ENCODE measurements at regions not wholly inside any gene's neighbourhood (a gene's known extent, or its start where the extent isn't known, plus 50 kb on each side); places are given as distances from the start of the nearest gene placed in this dataset.
A peak's percentile ranks its signal among the peaks of the same experiment; 100 is the strongest.

DNA sequence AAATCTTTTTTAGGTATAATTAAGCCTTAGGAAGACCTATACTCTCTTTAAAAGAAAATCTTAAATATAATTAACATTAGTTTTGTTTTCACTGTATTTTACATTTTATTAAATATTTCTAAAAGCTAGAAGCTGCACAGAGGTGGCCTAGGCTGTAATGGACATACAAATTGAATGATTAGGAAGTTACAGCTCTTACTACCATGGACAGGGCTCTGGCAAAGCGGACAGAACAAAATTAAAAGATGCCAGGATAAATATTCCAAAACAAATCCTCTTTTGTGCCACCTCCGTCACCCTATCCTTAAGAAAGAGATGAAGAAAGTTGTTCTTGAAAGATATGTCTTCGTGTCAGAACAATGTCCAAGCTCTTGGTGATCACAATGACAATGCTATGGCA is 376.5 kb downstream of the ETNK1 start:
- DNase-seq (ENCODE audit: insufficient read length) (no peak), FAIRE-seq (no peak)
- no peak for TF ChIP-seq TAF1 (IDR thresholded peaks at IDR 0.05; ENCODE audit: borderline replicate concordance, low read depth, low read length)
- no peak for TF ChIP-seq POLR2AphosphoS5 (IDR thresholded peaks at IDR 0.05; ENCODE audit: low read depth, low read length)
- TF ChIP-seq POLR2A (IDR thresholded peaks at IDR 0.05; ENCODE audit: low read depth, low read length), result no peak

DNA sequence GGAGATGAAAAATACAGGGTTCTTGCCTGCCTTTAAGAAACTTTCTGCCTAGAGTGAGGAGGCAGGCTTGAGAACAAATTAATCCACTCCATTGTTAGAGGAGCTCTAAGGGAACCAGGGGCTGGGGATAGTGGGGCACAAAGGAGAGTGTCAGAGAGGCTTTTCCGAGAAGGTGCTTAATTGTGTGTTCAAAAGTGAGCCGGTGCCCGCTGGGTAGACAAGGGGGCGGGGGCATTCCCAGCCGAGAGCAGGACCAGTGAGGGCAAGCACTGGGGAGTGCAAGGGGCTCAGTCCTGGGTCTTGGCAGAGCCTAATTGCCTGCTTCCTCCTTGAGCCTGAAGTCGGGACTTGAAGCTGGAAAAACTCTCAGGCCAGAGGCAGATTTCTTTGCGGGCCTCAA is 377.4 kb downstream of the ETNK1 start:
- TF ChIP-seq TAF1 (IDR thresholded peaks at IDR 0.05; ENCODE audit: borderline replicate concordance, low read depth, low read length) (no peak), POLR2A (IDR thresholded peaks at IDR 0.05; ENCODE audit: low read depth, low read length) (no peak), POLR2AphosphoS5 (IDR thresholded peaks at IDR 0.05; ENCODE audit: low read depth, low read length) (no peak)
- no peak for DNase-seq (ENCODE audit: insufficient read length)
- FAIRE-seq, result no peak

DNA sequence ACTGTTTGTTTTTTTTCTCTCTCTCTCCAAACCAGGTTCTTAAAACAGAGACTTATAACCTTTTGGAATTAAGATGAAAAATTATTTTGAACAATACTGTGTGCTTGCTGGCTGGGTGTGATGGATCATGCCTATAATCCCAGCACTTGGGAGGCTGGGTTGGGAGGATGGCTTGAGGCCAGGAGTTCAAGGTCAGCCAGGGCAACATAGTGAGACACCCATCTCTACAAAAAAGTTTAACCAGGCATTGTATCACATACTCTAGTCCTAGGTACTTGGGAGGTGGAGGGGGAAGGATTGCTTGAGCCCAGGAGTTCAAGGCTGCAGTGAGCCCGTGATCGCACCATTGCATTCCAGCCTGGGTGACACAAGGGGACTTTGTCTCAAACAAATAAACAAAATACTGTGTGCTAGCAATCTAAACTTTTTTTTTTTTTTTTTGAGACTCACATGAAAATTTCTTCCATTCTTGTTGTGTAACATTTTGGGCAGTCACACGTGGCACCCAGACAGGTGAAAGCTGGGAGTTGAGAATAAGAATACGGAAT is 379.6 kb downstream of the ETNK1 start:
- FAIRE-seq (no peak), DNase-seq (ENCODE audit: insufficient read length) (no peak)
- no peak for TF ChIP-seq TAF1 (IDR thresholded peaks at IDR 0.05; ENCODE audit: borderline replicate concordance, low read depth, low read length)
- no peak for TF ChIP-seq POLR2AphosphoS5 (IDR thresholded peaks at IDR 0.05; ENCODE audit: low read depth, low read length)
- TF ChIP-seq POLR2A (IDR thresholded peaks at IDR 0.05; ENCODE audit: low read depth, low read length), result no peak

DNA sequence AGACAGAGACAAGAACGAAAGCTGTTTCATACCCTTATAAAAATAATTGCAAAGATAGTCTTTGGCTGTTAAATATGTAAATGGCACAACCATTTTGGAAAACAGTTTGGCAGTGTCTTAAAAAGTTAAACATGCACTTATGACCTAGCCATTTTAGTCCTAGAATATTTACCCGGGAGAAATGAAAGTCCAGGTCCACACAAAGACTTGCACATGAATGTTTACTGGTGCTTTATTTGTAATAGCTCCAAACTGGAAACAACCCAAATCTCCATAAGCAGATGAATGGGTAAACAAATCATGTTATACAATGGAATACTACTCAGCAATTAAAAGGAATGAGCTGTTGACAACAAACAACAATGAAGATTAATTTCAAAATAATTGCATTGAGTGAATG is 380.4 kb downstream of the ETNK1 start:
- no peak for FAIRE-seq
- TF ChIP-seq TAF1 (IDR thresholded peaks at IDR 0.05; ENCODE audit: borderline replicate concordance, low read depth, low read length) (no peak), POLR2A (IDR thresholded peaks at IDR 0.05; ENCODE audit: low read depth, low read length) (no peak), POLR2AphosphoS5 (IDR thresholded peaks at IDR 0.05; ENCODE audit: low read depth, low read length) (no peak)
- no peak for DNase-seq (ENCODE audit: insufficient read length)

DNA sequence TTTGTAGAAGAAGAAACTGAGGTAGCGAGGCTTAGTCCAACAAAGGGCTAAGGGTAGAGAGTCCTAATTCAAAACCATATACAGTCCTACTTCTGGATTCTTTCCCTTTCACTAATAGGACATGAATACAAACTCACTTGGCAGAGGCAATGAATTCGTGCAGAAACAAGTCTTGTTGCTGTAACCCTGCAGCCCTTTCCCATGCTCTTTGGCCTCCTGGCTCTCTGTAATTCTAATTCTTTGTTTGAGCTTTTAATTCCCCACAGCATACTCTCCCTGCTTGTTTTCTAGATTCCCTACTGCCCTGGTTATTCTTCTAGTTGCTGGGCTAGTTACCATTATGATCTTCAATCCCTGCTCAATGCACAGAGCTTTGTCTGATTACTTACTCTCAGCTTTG is 381.4 kb downstream of the ETNK1 start:
- FAIRE-seq (no peak), DNase-seq (ENCODE audit: insufficient read length) (no peak)
- TF ChIP-seq TAF1 (IDR thresholded peaks at IDR 0.05; ENCODE audit: borderline replicate concordance, low read depth, low read length) (no peak), POLR2A (IDR thresholded peaks at IDR 0.05; ENCODE audit: low read depth, low read length) (no peak), POLR2AphosphoS5 (IDR thresholded peaks at IDR 0.05; ENCODE audit: low read depth, low read length) (no peak)

DNA sequence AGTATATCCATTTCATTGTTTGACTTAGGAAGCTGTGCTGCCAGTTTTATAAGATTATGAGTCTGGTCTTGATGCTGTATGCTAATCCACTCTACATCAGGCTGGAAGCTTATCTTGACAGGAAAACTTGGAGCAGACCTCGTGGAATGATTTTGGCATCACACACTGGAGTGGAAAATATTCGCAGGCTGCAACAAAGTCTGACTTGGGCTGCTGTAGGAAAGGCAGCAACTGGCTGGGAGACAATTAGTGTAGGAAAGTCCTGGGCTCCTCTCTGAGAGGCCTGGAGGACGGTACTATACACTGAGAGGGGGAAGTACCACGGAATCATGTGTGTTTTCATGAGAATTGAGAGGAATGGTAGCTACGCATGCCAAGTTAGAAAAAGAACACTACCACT is 383.7 kb downstream of the ETNK1 start:
- DNase-seq (ENCODE audit: insufficient read length) (no peak), FAIRE-seq (no peak)
- TF ChIP-seq POLR2A (IDR thresholded peaks at IDR 0.05; ENCODE audit: low read depth, low read length), result no peak
- no peak for TF ChIP-seq TAF1 (IDR thresholded peaks at IDR 0.05; ENCODE audit: borderline replicate concordance, low read depth, low read length)
- no peak for TF ChIP-seq POLR2AphosphoS5 (IDR thresholded peaks at IDR 0.05; ENCODE audit: low read depth, low read length)

DNA sequence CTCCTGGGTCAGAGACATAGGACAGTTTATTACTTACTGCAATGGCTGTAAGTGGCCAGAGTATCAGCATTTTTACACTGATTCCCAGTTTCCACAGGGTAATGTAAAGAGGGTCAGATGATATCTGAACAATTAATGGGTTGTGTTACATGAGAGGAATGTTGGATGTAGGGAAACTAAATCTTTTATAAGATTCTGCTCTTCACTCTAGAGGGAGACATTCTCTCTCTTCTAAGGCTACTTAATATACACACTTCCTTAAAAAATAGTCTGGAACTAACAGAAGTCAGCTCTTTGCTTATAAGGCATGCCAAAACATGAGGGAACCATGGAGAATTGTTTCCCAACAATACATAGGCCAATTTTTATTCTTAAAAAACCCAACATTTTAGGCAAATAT is 389.8 kb downstream of the ETNK1 start:
- no peak for FAIRE-seq

DNA sequence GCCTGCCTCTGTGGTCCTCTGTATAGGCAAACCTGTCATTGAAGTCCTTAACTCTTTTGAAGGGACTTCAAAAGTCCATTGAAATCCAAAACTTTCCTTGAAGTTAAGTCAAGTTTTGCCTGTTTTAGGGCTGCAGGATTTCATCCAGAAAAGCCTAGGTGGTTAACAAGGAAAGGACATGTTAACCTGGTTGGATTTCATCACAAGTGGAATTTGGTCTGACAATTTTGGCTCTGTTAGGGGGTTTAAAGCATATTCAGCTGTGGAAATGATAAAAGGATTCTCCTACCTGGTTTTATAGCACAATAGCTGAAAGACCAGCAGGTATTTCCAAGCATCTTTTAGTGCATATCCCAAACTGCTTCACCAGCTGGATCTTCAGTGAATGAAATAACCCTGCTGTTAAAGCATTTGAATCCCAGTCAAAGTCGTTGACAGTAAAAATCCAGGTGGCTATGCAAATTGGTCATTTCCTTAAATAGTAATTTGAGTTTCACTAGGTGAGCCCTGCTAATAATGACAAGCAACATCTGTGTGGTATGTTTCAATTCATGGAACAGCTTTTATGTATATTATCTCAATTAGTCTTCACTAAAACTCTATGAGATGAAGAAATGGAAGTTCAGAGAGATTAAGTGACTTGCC is 400.5 kb downstream of the ETNK1 start:
- DNase-seq (ENCODE audit: insufficient read length), result no peak
- TF ChIP-seq POLR2A (IDR thresholded peaks at IDR 0.05; ENCODE audit: low read depth, low read length) (no peak), POLR2AphosphoS5 (IDR thresholded peaks at IDR 0.05; ENCODE audit: low read depth, low read length) (no peak), TAF1 (IDR thresholded peaks at IDR 0.05; ENCODE audit: borderline replicate concordance, low read depth, low read length) (no peak)
- no peak for FAIRE-seq

More for the DNA sequence above, 389.8 kb downstream of the ETNK1 start:
- no peak for DNase-seq (ENCODE audit: insufficient read length)
- no peak for TF ChIP-seq POLR2A (IDR thresholded peaks at IDR 0.05; ENCODE audit: low read depth, low read length)
- no peak for TF ChIP-seq POLR2AphosphoS5 (IDR thresholded peaks at IDR 0.05; ENCODE audit: low read depth, low read length)
- TF ChIP-seq TAF1 (IDR thresholded peaks at IDR 0.05; ENCODE audit: borderline replicate concordance, low read depth, low read length), result no peak

DNA sequence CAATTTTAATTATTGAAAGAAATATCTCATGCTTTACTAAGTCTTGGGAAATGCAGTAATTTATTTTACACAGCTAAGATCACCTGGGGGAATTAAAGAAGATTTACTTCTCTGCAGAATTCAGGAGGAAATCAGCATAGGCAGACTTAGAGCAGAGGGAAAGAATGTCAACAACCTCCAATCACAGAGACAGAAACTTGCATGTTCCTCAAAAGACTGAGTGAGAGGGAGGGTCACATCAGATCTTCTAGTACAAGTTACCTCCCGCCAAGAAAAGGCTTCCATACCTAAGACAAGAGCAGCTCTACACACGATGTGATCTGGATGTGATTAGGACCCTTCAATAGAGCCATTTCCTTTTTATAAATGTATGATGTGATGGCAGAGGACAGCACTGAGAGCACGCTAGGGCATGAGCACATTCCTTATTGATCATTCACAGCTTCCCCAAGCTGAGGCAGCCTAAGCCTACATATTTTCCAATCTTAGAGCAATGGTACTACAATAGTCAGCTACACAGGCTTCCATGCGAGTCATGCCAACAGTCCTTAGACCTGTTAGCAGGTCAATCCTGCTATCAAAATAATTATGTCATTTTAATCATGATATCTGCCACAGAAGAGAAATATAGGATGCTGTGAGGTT is 403.3 kb downstream of the ETNK1 start:
- TF ChIP-seq POLR2AphosphoS5 (IDR thresholded peaks at IDR 0.05; ENCODE audit: low read depth, low read length) (no peak), TAF1 (IDR thresholded peaks at IDR 0.05; ENCODE audit: borderline replicate concordance, low read depth, low read length) (no peak), POLR2A (IDR thresholded peaks at IDR 0.05; ENCODE audit: low read depth, low read length) (no peak)
- DNase-seq (ENCODE audit: insufficient read length), result no peak
- FAIRE-seq, result peak; percentile 30

DNA sequence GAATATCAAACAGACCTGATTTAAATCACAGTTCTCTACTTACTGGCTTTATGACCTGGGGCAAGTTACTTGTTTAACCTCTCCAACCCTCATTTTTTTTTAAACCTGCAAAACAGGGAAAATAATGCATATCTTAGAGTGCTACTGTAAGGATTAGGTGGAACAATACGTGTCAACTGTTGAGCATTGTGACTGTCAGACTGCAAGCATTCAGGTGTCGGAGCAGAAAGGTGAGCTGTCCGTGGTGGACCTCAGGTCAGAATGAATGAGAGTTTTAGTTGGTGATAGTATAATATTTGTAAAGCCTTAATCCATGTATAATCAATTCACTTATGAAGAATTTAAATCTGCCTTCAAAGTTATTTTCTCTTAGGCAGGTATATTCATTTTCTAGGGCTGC is 404.2 kb downstream of the ETNK1 start:
- no peak for TF ChIP-seq TAF1 (IDR thresholded peaks at IDR 0.05; ENCODE audit: borderline replicate concordance, low read depth, low read length)
- no peak for TF ChIP-seq POLR2A (IDR thresholded peaks at IDR 0.05; ENCODE audit: low read depth, low read length)
- TF ChIP-seq POLR2AphosphoS5 (IDR thresholded peaks at IDR 0.05; ENCODE audit: low read depth, low read length), result no peak
- no peak for DNase-seq (ENCODE audit: insufficient read length)
- no peak for FAIRE-seq

DNA sequence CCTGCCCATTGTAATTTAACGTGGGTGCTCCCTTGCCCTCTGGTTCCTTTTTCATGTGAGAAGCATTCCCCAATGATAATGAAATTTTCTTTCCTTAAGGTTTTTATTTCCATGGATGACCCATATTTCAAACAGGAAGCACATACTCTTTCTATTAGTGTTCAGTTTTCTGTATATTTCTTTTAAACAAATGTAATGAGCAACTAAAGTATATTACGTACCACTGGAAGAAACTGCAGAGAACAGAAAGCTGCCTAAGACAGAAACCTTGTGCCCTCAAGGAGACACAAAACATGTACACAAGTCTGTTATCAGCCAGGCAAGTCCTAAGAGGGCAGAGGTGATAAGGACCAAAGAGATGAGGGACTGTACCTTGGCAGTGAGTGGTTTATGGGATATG is 414.9 kb downstream of the ETNK1 start:
- no peak for DNase-seq (ENCODE audit: insufficient read length)
- TF ChIP-seq TAF1 (IDR thresholded peaks at IDR 0.05; ENCODE audit: borderline replicate concordance, low read depth, low read length) (no peak), POLR2A (IDR thresholded peaks at IDR 0.05; ENCODE audit: low read depth, low read length) (no peak), POLR2AphosphoS5 (IDR thresholded peaks at IDR 0.05; ENCODE audit: low read depth, low read length) (no peak)
- no peak for FAIRE-seq

DNA sequence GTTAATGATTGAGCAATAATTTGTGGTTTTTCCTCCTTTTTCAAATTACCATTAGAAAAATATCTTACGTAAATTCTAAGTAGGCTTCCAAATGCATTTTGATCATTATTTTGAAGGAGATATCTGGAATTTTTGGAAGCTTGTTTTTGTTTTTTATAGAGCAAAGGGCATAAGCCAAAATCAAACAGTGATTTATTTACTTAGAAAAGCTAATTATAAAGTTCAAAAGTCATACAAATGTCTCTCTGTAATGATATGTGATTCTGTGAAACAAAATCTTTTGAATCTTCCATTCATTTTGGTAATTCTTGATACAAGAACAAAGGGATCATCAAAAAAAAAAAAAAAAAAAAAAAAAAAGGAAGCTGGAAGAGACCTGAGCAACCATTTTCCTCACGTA is 416.8 kb downstream of the ETNK1 start:
- FAIRE-seq (no peak), DNase-seq (ENCODE audit: insufficient read length) (no peak)
- TF ChIP-seq POLR2A (IDR thresholded peaks at IDR 0.05; ENCODE audit: low read depth, low read length), result no peak
- TF ChIP-seq TAF1 (IDR thresholded peaks at IDR 0.05; ENCODE audit: borderline replicate concordance, low read depth, low read length), result no peak
- no peak for TF ChIP-seq POLR2AphosphoS5 (IDR thresholded peaks at IDR 0.05; ENCODE audit: low read depth, low read length)
